ENCODE measurements at regions not wholly inside any gene's neighbourhood (a gene's known extent, or its start where the extent isn't known, plus 50 kb on each side); places are given as distances from the start of the nearest gene placed in this dataset.

- no peak for DNase-seq
These were observed 91.0 kb upstream of the KCNH7 start for GRCh38 chr2:162929571-162929970.

- DNase-seq = no peak
These were observed 89.8 kb upstream of the KCNH7 start for GRCh38 chr2:162928356-162928755.

GRCh38 chr2:162926907-162927306 is 88.3 kb upstream of the KCNH7 start:
- DNase-seq = no peak

- no peak for DNase-seq
These were observed 87.9 kb upstream of the KCNH7 start for GRCh38 chr2:162926501-162926900.

GRCh38 chr2:162925595-162925994 is 87.0 kb upstream of the KCNH7 start:
- DNase-seq = no peak

- DNase-seq = no peak
These were observed 80.5 kb upstream of the KCNH7 start for GRCh38 chr2:162919111-162919510.

GRCh38 chr2:162917626-162918025 is 79.1 kb upstream of the KCNH7 start:
- DNase-seq = no peak

- no peak for DNase-seq
These were observed 77.8 kb upstream of the KCNH7 start for GRCh38 chr2:162916286-162916801.

- no peak for DNase-seq
These were observed 77.3 kb upstream of the KCNH7 start for GRCh38 chr2:162915858-162916257.

- DNase-seq = no peak
These were observed 75.6 kb upstream of the KCNH7 start for GRCh38 chr2:162914161-162914560.

GRCh38 chr2:162912787-162913186 is 74.2 kb upstream of the KCNH7 start:
- no peak for DNase-seq

GRCh38 chr2:162908567-162908966 is 70.0 kb upstream of the KCNH7 start:
- DNase-seq = no peak

- peak; percentile 10 for DNase-seq
These were observed 52.2 kb upstream of the KCNH7 start for GRCh38 chr2:162890690-162891311.

GRCh38 chr2:162888652-162889051 is 50.1 kb upstream of the KCNH7 start:
- no peak for DNase-seq

All from GOT3 (cell line).